IPS DF 4.7 (cell line): ENCODE measurements at regions not wholly inside any gene's neighbourhood (a gene's known extent, or its start where the extent isn't known, plus 50 kb on each side); places are given as distances from the start of the nearest gene placed in this dataset.
"Not testable (repeated sequence)": the region's sequence is repeated elsewhere in the genome, so short reads cannot be mapped to it uniquely, and the experiment has no call there.

Source experiments
- DNase-seq: peaks from one replicate; pipeline ENCODE4 v3.0.0-alpha.2; 2013; ENCODE audit warnings: low spot score; ENCODE audit errors: extremely low read depth

DNA sequence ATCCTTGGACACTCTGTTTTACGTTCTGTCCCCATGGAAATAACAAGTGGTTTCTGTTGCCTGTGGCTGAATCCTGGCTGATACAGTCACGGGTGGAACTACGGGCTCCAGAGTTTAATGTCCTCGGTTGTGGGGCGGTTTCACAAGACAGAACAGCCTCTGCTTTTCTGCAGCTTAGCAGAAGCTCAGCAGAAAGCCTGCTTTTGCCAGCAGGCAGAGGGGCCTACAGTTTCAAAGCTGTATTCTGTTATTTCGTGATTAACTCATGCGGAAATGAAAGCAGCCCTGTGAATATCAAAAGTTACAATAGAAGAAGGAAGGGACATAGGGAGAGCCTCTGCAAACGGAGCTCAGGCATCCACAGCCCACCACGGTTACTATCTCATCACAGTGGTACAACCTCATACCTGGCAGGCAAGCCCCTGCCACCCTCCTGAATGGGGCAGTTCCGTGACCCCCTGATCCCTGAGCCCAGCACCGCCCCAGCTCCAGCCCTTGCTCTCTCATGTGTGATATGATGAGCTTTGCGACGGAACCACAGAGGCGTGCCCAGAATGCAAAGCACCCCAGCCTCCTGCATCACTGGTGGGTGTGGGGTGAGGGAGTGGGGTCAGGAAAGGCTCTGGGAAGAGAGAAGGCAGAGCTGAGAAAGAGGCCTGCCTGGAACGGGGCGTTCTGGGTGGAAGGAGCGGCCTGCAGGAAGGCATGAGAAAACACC, 360.6 kb downstream of the BRD1 start:
- no peak for DNase-seq

DNA sequence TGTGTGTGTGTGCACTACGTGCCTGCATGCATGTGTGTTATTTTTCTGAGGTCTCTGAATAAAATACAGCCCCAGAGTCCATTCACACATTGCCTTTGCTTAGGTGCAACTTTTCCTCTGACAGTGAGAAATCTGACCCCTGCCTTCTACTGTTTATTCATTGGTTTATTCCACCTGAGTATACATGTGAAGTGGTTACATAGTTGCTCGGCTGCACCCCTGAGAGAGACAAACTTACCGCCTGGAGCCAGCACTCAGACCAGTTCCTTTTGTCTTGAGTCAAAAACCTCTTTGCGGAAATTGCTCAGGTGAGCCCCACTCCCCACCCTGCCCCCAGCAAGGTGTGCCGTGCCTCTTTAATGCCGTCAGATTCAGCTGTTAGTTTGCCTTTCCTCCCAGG, 363.6 kb downstream of the BRD1 start:
- no peak for DNase-seq

DNA sequence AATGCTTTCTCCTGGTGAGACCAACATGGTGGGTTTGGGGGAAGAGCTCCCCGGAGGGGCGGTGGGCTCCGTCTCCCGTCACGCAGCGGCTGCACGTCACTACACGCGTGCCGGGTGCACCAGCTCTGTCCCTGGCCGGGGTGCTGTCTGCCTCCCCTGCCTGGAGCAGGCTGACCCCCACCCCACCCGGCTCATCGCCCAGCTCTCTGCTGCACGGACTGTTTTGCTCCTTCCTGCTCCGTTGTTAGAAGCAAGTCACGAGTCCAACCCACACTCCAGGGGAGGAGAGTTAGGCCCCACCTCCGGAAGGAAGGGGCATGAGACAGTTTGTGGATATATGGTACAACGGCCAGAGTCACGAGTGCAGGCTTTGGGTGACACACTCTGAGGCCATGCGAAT, 364.9 kb downstream of the BRD1 start:
- DNase-seq: no peak

DNA sequence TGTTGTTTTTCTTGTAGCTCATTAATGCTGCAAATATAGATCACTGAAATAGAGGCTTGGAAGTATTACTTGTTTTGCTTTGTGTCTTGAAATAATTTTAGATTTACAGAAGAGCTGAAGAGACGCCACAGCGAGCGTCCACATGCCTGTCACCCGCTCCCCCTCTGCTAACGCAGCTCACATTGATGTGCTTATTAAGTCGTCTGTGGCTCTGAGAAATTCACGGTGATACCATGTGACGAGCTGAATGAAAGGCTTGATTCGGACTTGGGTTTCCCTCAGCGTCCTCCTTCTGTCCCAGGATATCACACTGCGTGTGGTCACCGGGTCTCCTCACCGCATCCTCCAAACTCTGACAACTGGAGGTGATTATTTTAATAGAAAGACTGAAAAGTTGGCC, 365.4 kb downstream of the BRD1 start:
- DNase-seq: no peak

DNA sequence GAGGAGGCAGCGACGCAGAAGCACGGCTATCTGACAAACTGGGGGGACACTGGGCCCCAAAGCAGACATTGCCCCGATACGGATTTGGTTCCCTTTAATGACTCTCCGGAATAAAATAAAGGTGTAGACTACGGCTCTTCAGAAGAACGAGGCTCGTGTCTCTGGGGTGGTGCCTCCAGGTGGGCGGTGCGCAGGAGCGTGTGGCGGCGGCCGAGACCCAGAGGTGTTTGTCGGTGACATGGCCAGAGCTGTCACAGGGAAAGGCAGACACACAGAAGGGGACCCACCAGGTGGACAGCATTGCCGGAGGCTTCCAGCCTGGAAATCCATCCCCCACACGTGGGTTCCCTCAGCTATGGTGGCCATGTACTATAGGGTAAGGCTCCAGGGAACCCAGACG, 366.0 kb downstream of the BRD1 start:
- DNase-seq: no peak

DNA sequence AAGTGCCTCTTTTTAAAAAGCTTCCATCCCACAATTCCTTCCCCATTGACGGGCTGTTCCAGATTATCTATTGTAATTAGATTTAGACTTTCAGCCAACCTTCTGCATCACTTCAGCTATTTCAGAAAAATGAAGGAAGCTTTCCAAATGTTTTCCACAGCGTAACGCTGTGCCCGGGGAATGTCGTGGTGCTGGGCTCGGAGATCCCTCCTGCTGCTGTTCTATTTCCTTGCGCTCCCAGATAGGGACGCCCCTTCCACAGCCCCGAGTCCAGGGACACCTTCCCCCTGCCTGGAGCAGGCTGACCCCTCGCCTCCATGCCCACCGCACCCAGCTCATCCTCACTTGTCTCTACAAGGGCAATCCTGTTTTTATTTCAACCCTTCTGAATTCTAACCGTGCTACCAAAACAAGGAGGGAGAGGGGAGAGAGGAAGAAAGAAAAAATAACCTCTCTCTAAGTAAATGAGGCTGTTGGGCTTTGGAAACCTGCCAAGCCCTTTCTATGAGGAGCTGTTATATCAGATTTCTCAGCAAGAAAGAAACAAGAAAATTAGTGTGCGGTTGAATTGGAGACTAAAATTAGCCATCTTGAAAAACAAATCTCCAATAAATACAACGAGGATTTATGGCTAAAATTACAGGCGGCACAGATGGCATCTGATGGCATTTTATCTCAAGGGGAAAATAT, 366.9 kb downstream of the BRD1 start:
- DNase-seq: no peak

DNA sequence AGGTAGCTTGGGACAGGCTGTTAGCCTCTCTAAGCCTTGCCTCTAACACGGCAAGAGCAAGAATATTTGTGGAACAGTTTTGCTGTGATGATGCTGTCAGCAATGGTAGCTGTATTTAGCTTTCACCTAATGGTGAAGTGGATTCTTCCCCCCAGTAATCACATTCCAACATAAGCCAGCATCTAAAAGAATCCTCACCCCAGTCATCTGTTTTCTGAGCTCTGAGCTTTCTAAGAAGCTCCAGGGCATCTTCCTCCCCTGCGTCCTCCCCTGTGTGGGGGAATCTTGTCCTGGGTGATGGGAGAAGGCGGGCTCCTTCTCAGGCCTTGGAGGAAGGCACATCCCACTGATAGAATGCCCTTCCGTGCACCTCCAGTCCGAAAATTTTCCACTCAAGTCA, 367.6 kb downstream of the BRD1 start:
- DNase-seq: no peak

DNA sequence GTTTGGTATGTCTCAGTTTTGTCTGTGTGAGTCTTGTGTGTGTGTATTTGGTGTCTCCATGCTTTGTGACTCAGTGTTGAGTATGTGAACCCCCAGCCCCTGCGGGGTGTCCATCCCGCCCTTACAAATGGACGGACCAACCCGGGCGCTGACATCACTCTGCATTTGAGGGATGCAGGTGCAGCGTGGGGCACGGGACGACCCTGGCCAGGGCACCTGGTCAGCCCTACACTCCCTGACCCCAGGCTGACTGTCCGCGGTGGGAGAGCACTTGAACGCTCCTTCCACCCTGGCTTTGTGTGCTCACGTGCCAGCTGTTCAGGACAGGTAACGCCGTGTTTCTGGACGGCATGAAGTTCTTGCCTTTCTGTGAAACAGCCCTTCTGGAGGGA, 369.0 kb downstream of the BRD1 start:
- no peak for DNase-seq

DNA sequence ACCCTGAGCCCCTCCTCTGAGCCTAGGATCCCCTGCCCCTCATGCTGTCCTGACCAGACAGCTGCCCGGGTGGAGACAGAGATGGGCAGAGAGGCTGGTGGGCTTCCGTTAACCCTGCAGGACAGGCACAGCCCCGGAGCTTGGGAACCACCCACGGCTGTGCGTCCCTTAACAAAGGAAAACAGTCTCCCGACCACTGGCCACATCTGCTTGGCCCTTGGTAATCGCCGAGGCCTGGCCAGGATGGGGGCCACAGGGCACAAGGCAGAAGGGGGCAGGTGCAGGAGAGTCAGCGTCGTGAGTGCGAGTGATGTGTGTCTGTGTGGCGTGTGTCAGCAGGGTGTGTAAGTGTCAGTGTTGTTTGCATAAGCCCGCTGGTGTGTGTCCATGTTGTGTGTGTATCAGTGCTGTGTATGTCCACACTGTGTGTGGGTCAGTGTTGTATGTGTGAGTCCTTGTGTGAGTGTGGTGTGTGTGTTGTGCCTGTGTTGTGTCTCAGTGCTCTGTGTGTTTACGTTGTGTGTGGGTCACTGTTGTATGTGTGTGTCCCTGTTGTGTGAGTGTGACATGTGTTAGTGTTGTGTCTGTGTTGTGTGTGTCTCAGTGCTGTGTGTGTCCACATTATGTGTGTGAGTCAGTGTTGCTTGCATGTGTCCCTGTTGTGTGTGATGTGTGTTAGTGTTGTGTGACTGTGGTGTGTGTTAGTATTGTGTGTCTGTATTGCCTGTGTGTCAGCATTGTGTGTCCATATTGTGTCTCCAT, 369.5 kb downstream of the BRD1 start:
- DNase-seq: no peak

DNA sequence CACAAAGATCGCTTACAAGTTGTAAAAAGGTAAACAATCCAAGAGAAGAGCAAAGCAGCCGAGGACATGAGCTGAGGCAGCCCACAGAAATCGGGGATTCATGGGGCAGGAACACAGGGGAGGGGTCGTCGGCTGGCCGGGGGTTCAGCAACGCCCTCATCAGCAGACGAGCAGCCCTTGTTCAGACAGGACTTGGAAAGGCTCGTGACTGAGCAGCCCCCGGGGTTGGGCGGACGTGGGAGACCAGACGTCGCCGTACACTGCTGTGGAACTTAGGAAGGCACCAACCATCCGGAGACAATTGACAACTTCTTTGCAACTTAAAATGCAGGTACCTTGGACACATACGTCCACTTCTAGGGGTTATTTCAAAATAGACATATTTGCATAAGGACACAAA, 370.5 kb downstream of the BRD1 start:
- DNase-seq: no peak

DNA sequence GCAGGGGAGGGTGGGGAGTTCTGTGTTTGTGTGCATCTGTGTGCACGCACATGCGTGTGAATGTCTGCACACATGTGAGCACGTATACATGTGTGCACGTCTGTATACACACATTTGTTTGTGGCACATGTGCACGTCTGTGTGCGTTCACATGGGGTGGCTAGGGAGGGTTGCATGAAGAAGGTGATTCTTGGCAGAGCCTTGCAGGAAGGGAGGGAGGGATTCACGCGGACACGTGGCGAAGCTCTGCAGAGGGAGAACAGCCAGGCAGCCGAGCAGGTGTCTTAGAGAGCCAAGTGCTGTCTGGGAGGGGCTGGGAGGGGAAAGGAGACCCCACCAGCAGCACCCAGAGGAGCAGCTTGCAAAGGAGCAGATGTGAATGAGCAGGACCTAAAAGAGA, 372.1 kb downstream of the BRD1 start:
- no peak for DNase-seq

DNA sequence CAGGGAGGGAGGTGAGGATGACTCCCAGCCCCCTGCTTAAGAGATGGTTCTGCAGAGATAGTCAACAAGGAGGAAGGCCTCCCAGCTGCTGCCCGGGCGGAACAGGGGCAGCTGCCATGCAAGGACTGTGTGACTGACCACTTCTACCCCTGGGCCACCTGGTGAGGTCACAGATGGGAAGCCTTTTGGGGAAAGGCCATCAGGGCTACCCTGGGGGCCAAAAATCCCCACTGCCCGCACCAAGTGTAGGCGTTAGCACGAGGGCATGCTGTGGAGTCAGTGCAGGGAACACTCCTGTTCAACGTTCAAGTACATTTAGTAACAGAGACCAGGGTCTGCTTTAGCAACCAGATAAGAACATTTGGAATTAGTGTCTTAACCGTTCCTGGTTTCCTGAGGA, 372.9 kb downstream of the BRD1 start:
- no peak for DNase-seq

DNA sequence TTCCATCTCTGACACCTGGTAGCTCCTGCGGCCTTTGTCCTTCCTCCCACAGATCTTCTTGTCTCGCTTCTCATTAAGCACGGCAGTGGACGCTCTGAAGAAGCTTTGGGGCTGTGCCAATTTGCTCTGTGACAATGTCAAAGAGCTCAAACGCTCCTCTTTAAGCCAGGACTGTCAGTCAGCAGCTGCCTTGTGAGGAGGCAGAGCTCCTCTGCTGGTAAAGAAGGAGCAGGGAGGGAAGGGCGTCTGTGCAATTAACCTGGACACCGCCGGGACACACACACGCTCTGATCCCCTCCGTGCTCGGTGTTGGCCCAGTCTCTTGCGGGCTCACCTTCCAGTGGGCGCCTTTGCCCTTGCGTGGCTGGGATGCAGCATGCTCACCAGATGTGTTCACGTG, 373.9 kb downstream of the BRD1 start:
- no peak for DNase-seq

DNA sequence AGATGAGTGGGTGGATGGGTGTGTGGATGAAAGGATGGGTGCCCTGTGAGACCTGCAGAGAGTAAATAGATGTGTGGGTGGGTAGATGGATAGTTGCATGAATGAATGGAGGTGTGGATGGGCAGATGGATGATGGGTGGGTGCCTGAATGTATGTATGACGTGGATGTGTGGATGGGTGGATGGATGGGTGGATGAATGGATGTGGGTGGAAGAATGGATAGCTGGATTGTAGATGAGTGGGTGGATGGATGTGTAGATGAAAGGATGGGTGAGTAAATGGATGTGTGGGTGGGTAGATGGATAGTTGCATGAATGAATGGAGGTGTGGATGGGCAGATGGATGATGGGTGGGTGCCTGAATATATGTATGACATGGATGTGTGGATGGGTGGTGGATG, 374.7 kb downstream of the BRD1 start:
- DNase-seq: not testable (repeated sequence)

DNA sequence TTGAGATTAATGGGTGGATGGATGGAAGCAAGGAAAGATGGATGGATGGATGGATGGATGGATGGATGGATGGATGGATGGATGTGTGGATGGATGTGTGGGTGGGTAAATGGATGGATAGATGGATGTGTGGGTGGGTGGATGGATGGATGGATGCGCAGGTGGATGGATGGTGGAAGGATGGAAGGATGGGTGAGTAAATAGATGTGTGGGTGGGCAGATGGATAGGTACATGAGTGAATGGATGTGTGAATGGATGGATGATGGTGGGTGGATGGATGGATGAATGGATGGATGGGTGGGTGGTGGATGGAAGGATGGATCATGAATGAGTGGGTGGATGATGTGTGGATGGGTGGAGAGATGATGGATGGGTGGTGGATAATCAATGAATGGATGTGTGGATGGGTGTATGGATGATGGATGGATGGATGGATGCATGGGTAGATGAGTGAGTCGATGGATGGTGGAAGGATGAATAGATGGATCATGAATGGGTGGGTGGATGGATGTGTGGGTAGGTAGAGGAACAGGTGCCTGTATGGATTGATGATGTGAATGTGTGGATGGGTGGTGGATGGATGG, 375.2 kb downstream of the BRD1 start:
- DNase-seq: no peak

DNA sequence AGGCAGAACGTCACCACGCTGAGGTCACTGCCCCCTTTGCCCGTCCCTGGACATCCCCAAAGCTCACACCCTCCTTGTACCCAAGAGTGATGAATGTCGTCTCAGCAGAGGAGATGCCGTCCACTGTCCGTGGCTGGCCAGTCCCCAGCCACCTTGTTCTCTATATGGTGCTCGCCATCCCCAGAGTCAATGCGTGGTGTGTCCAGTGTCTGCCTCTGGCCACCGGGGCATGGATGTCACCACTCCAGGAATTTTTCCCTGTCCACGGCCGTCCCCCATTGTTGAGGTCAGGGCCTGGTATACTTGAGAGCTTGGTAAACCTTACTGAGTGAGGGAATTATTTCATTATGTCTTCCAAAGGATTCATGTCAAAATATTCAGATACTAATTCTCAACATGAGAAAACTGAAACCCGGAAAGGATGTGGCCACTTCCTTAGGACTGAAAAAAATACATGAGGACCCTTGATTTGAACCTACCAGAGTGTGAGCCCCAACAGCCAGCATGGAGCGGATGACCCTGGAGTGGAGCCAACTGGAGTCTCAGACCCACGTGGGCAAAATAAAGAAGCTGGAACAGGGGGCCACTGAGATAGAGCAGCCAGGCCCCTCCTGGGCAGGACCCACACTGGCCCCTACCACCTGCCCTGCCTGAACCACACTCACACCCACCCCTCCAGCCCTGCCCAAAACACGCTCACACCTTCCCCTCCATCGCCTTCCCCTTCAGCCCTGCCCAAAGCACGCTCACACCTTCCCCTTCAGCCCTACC, 376.4 kb downstream of the BRD1 start:
- DNase-seq: no peak

DNA sequence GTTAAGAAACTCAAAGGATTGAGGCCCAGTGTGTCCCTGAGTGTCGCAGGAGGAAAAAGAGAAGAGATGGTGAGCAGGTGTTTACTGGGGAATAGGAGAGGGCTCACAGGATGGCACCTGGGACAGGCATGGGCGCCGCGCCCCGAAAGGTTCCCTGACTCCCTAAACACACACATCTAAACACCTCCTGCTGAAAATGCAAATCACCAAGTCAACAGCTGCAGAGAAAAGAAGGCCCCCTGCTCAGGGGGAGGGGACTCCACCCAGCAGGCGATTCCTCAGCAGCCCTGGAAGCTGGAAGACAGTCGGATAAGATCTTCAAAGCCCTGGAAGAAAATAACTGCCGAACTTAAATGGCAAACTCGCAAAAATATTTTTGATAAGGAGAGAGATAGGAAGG, 377.2 kb downstream of the BRD1 start:
- DNase-seq: no peak

DNA sequence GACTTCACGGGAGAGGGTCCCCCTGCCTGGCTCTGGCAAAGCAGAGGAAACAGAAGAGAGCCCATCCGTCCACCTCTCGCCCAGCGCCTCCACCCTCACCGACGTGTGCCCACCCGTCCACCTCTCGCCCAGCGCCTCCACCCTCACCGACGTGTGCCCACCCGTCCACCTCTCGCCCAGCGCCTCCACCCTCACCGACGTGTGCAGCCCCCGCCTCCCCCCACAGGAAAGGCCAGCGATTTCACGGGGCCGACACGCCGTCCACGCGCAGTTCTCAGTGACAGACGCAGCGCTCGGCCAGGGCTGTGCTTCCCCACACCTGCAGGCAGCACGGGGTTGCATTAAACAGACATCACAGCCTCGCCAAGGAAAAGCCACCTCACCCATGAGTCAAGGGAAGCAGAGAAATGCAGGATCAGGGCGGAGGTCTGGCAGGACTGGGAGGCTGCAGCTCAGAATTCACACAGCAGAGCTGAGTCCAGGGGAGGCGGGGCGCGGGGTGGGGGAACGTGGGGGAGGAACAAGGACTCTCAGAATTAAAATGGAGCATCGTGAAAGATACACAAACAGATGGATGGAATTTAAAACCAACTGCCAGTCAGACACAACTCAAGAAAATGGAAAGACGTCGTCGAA, 377.7 kb downstream of the BRD1 start:
- DNase-seq: no peak

DNA sequence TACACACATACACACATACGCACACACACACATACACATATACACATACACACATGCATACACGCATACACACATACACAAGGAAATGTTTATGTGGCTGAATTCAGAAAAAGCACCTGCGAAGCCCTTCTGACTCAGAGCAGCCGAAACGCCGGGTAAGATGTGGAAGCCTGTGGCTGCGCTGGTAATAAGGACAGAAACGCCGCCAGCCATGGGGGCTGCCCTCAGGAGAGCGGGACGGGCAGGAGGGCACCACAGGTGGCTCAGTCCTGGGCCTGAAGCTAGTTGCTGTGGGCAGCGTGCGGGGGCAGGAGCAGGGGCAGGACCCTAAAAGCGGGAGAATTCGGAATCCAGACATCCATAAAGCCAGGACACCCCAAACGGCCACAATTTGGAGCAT, 378.3 kb downstream of the BRD1 start:
- DNase-seq: no peak

DNA sequence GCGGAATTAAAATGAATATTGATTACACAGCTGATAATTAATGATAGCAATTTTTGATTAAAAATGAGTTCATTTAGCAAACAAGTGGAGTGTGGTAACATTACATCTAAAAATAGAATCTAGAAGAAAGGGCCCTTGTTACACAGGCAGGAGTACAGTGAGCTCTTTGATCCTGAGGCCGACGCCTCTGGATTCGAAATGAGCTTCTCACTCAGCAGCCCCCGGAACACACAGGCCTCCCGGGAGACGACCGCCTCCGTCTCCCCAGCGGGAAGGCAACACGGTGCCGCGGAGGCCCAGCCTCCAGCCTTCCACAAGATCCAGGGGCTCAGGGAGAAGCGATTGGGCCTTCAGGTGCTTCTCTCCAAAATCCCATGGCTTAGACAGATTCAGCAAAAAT, 379.1 kb downstream of the BRD1 start:
- no peak for DNase-seq

DNA sequence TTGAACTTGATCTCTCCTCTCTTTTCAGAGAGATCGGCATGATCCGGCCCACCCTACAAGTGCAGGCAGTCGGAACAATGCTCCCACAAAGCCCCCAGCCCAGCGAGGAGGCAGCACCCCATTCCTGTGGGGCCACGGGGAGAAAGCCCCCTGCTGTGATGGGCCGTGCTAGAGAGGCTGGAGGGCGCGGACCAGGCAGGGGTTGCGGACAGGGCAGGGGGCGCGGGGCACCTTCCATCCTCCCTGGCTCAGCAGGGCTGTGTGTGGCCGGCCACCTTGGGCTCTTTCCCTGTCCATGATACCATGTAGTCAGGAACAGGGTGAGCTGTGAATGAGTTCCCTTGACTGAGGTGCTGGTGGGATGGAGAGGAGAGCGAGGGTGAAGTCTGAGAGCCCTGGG, 379.8 kb downstream of the BRD1 start:
- DNase-seq: no peak
